ENCODE measurements at regions not wholly inside any gene's neighbourhood (a gene's known extent, or its start where the extent isn't known, plus 50 kb on each side); places are given as distances from the start of the nearest gene placed in this dataset.

GRCh38 chr6:14258117-14258516 is 140.5 kb downstream of the CD83 start:
- no peak for FAIRE-seq
- Histone ChIP-seq H3K4me1 (ENCODE audit: control insufficient read depth, insufficient read depth, low read length) (peaks cover 9% of the 10 kb centered on the region), H3K9me3 (replicated peaks; ENCODE audit: control insufficient read depth, insufficient read depth, low read length) (no peaks in the 10 kb centered on the region), H3K27ac (ENCODE audit: control insufficient read depth, insufficient read depth) (no peak overlapping the region), H4K20me1 (ENCODE audit: control insufficient read depth, insufficient read depth) (no peaks in the 10 kb centered on the region), H3K79me2 (ENCODE audit: control insufficient read depth, insufficient read depth, low read length) (no peaks in the 10 kb centered on the region), H2AFZ (ENCODE audit: control insufficient read depth, low read depth, low read length) (no peak overlapping the region), H3K9ac (ENCODE audit: control insufficient read depth, insufficient read depth, low read length) (no peak overlapping the region), H3K4me3 (no peak overlapping the region), H3K4me2 (ENCODE audit: control insufficient read depth, insufficient read depth) (no peak overlapping the region), H3K36me3 (ENCODE audit: control insufficient read depth in 2 of 2, insufficient read depth in 2 of 2, low read length in 1 of 2) (no peaks in the 10 kb centered on the region), H3K27me3 (replicated peaks in 1 of 2; ENCODE audit: control insufficient read depth in 2 of 2, insufficient read depth in 2 of 2, low read length in 1 of 2) (no peaks in the 10 kb centered on the region)
- no peak for TF ChIP-seq SMARCA5 (IDR thresholded peaks at IDR 0.05)
- no peak for TF ChIP-seq MEF2A (IDR thresholded peaks at IDR 0.05; ENCODE audit: insufficient read depth, low read depth, low read length)
- TF ChIP-seq ZBED1 (IDR thresholded peaks at IDR 0.05; ENCODE audit: borderline replicate concordance): no peak
- no peak for DNase-seq (ENCODE audit: low read depth, low spot score)
- RAD21 ChIA-PET (ENCODE audit: unreplicated experiment): no interaction called here
- no peak for ATAC-seq
- POLR2A ChIA-PET: no interaction called here
- SMC1A ChIA-PET (ENCODE audit: uncharacterized antibody, unreplicated experiment): no interaction called here
- 2% methylated on average over 2 of the region's 2 CpGs for WGBS (ENCODE audit: insufficient coverage, insufficient replicate concordance, low lambda C conversion rate, missing lambda C conversion rate)
- CTCF ChIA-PET: no interaction called here
- no TSS peak for BruUV-seq (replicated peaks)
- in situ Hi-C loops (cut with MboI) (no loop called here), intact Hi-C loops (cut with micrococcal nuclease; ENCODE audit: unreplicated experiment) (no loop called here)

DNA sequence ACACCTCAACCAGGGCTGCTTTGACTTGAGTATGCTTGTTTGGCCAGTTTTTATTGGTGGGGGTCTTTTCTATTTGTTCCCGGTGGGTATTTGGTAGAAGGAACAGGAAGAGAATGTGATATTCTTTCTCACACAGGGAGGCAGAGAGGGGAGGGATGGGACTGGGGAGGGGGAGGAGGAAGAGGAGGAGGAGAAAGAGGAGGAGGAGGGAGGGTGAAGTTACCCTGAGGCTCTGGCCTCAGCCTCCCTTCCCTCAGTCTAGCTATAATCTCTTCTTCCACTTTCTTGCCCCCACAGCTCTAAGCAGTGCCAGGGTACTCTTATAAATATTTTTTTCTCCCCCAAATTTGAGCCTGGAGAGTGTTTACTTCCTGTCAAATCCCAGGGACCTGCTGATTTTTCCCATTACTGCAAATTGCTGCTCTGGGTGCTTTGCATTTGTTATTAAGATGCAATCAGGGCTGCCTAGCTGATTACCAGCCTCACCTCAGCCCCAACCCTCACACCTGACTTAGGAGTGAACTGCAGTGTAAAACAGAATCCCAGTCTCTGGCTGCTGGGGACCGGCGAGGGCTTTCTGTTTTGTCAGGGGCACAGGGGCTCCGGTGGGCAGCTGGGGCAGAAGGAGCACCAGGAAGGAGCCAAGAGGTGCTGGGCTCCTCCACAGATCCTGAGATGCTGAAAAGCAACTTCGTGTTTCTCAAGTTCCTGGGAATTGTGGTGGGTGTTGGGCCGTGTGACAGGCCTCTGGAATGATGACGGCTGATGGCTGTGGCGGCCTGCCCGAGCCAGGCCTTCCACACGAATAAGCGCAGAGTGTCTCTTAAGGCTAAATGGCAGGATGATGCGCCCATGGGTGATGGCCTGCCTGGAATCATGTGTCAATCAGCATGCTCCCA is 141.4 kb downstream of the CD83 start:
- Histone ChIP-seq H3K36me3 (ENCODE audit: control insufficient read depth in 2 of 2, insufficient read depth in 2 of 2, low read length in 1 of 2) (no peaks in the 10 kb centered on the region), H2AFZ (ENCODE audit: control insufficient read depth, low read depth, low read length) (no peak overlapping the region), H3K4me2 (ENCODE audit: control insufficient read depth, insufficient read depth) (no peak overlapping the region), H3K4me1 (ENCODE audit: control insufficient read depth, insufficient read depth, low read length) (peaks cover 9% of the 10 kb centered on the region), H4K20me1 (ENCODE audit: control insufficient read depth, insufficient read depth) (no peaks in the 10 kb centered on the region), H3K27ac (ENCODE audit: control insufficient read depth, insufficient read depth) (no peak overlapping the region), H3K79me2 (ENCODE audit: control insufficient read depth, insufficient read depth, low read length) (no peaks in the 10 kb centered on the region), H3K4me3 (no peak overlapping the region), H3K9me3 (replicated peaks; ENCODE audit: control insufficient read depth, insufficient read depth, low read length) (no peaks in the 10 kb centered on the region; the same call in 2 of the 3 replicates), H3K9ac (ENCODE audit: control insufficient read depth, insufficient read depth, low read length) (no peak overlapping the region), H3K27me3 (replicated peaks in 1 of 2; ENCODE audit: control insufficient read depth in 2 of 2, insufficient read depth in 2 of 2, low read length in 1 of 2) (no peaks in the 10 kb centered on the region)
- TF ChIP-seq POLR2A (IDR thresholded peaks at IDR 0.05; ENCODE audit: low read depth, low read length) (no peak), ZNF622 (IDR thresholded peaks at IDR 0.05) (no peak), IKZF2 (IDR thresholded peaks at IDR 0.05) (no peak), KLF5 (IDR thresholded peaks at IDR 0.05; ENCODE audit: partially characterized antibody) (no peak), EED (IDR thresholded peaks at IDR 0.05; ENCODE audit: low read depth) (no peak), KDM1A (IDR thresholded peaks at IDR 0.05; ENCODE audit: borderline replicate concordance) (no peak), TBL1XR1 (IDR thresholded peaks at IDR 0.05; ENCODE audit: low read depth, low read length) (no peak), FOS (IDR thresholded peaks at IDR 0.05; ENCODE audit: borderline replicate concordance, extremely low read depth, insufficient read length) (no peak), SMAD1 (IDR thresholded peaks at IDR 0.05; ENCODE audit: low read depth, partially characterized antibody) (no peak), CBX3 (IDR thresholded peaks at IDR 0.05; ENCODE audit: borderline replicate concordance, low read depth) (no peak), MYB (IDR thresholded peaks at IDR 0.05; ENCODE audit: borderline replicate concordance, low read depth, low read length) (no peak), CEBPB (IDR thresholded peaks at IDR 0.05; ENCODE audit: borderline replicate concordance in 1 of 2, low read depth in 2 of 2, low read length in 2 of 2) (no peak)
- POLR2A ChIA-PET: no interaction called here
- no peak for FAIRE-seq
- SMC1A ChIA-PET (ENCODE audit: uncharacterized antibody, unreplicated experiment): interaction anchor here (1.2 kb wide), 1 partner anchor 351 kb away, joined by 4 read pairs; no protein-coding TSS in a partner anchor
- RAD21 ChIA-PET (ENCODE audit: unreplicated experiment): no interaction called here
- no peak for DNase-seq (ENCODE audit: low read depth, low spot score)
- ATAC-seq: no peak
- in situ Hi-C loops (cut with MboI): no loop called here
- CTCF ChIA-PET: no interaction called here
- no TSS peak for BruUV-seq (replicated peaks)
- 65% methylated on average over 12 of the region's 12 CpGs for WGBS (ENCODE audit: insufficient coverage, insufficient replicate concordance, low lambda C conversion rate, missing lambda C conversion rate)
- intact Hi-C loops (cut with micrococcal nuclease; ENCODE audit: unreplicated experiment): no loop called here

All from GM12878 (cell line).